GM12878 (cell line): ENCODE measurements at regions not wholly inside any gene's neighbourhood (a gene's known extent, or its start where the extent isn't known, plus 50 kb on each side); places are given as distances from the start of the nearest gene placed in this dataset.
"Not testable (repeated sequence)": the region's sequence is repeated elsewhere in the genome, so short reads cannot be mapped to it uniquely, and the experiment has no call there.

Experiments used
- ATAC-seq: fragments of 200-7000 bp; cut with Tn5 transposase; 3 replicates; pipeline ENCODE4 v1.9.1; 2020; ENCODE audit warnings: mild to moderate bottlenecking, moderate library complexity
- BruUV-seq: library from RNA; stranded (reverse); fragments of 400-500 nt; replicated peaks from 2 replicates; lab custom pipeline; 2021; lab: Mats Ljungman, UMichigan
- CTCF ChIA-PET: fragments of 300-600 bp; sonication (Branson Sonifier 250); formaldehyde crosslinking; extraction: SDS; loops from one replicate; lab custom pipeline; 2021; ENCODE audit warnings: inconsistent platforms; lab: Yijun Ruan, JAX
- POLR2A ChIA-PET: fragments of 350-600 bp; formaldehyde crosslinking; extraction: SDS; loops from one replicate; lab custom pipeline; 2021; ENCODE audit warnings: inconsistent platforms; lab: Charles Lee
- RAD21 ChIA-PET: fragments of 300-600 bp; sonication (Branson Sonifier 250); formaldehyde crosslinking; loops from one replicate; lab custom pipeline; 2023; ENCODE audit warnings: antibody characterized with exemption; ENCODE audit not compliant: unreplicated experiment; lab: Charles Lee
- SMC1A ChIA-PET: fragments of 300-600 bp; sonication (Branson Sonifier 250); formaldehyde crosslinking; loops from one replicate; lab custom pipeline; 2023; ENCODE audit not compliant: unreplicated experiment, uncharacterized antibody; lab: Charles Lee
- DNase-seq: peaks from one replicate; pipeline ENCODE4 v3.0.0-alpha.2; 2011; ENCODE audit warnings: low read depth, low spot score
- FAIRE-seq: peaks from 3 replicates; lab custom pipeline; 2011; peaks lifted over from hg19 to GRCh38; lab: Jason Lieb, UNC
- H2AFZ ChIP-seq: 2 replicates; pipeline ENCODE4 v1.6.0; 2011; ENCODE audit warnings: low read depth, low read length, control low read depth; ENCODE audit not compliant: control insufficient read depth
- H3K27ac ChIP-seq: 2 replicates; pipeline ENCODE4 v1.5.1; 2011; ENCODE audit warnings: control low read depth; ENCODE audit not compliant: control insufficient read depth, insufficient read depth
- H3K27me3 ChIP-seq, 2 experiments: replicated peaks in 1 of 2; 2 replicates each; pipeline versions ENCODE4 v1.6.0 to v1.6.1; 2011; ENCODE audit warnings: low read length in 1 of 2; ENCODE audit not compliant: control insufficient read depth in 2 of 2, insufficient read depth in 2 of 2
- H3K36me3 ChIP-seq, 2 experiments: 2 replicates each; pipeline ENCODE4 v1.5.1; 2011; ENCODE audit warnings: low read length in 1 of 2; ENCODE audit not compliant: control insufficient read depth in 2 of 2, insufficient read depth in 2 of 2
- H3K4me1 ChIP-seq: 2 replicates; pipeline ENCODE4 v1.6.1; 2011; ENCODE audit warnings: mild to moderate bottlenecking, low read length, moderate library complexity, mixed read lengths; ENCODE audit not compliant: control insufficient read depth, insufficient read depth
- H3K4me2 ChIP-seq: 2 replicates; pipeline ENCODE4 v1.6.0; 2011; ENCODE audit warnings: control low read depth; ENCODE audit not compliant: control insufficient read depth, insufficient read depth
- H3K4me3 ChIP-seq: fragments of 200-600 bp; sonication (generic); 2 replicates; pipeline ENCODE4 v1.5.1; 2016
- H3K79me2 ChIP-seq: 2 replicates; pipeline ENCODE4 v1.6.0; 2011; ENCODE audit warnings: low read length; ENCODE audit not compliant: control insufficient read depth, insufficient read depth
- H3K9ac ChIP-seq: 2 replicates; pipeline ENCODE4 v1.8.0; 2011; ENCODE audit warnings: low read length, control low read depth, mixed read lengths; ENCODE audit not compliant: control insufficient read depth, insufficient read depth
- H3K9me3 ChIP-seq: replicated peaks from 3 replicates; pipeline ENCODE4 v1.5.1; 2011; ENCODE audit warnings: mild to moderate bottlenecking, low read length; ENCODE audit not compliant: control insufficient read depth, insufficient read depth
- H4K20me1 ChIP-seq: 2 replicates; pipeline ENCODE4 v1.6.0; 2011; ENCODE audit not compliant: control insufficient read depth, insufficient read depth
- WGBS: methylation state at CpG from one replicate; pipeline ENCODE4 v1.1.6; 2016; ENCODE audit warnings: low lambda C conversion rate; ENCODE audit not compliant: insufficient replicate concordance, insufficient coverage; ENCODE audit errors: missing lambda C conversion rate; 5-methylcytosine and 5-hydroxymethylcytosine counted together
- in situ Hi-C: fragments of 300-500 bp; cut with MboI; formaldehyde crosslinking; loops from 9 replicates; pipeline ENCODE4 v1.14.3; 2018; ENCODE audit warnings: mixed read lengths
- intact Hi-C: fragments of 100-400 bp; cut with micrococcal nuclease; formaldehyde crosslinking; loops from one replicate; pipeline ENCODE4 v1.14.2; 2022; ENCODE audit not compliant: unreplicated experiment

- WGBS: no CpG with 5 or more reads among the region's 4 CpGs
- H3K9ac ChIP-seq, H3K27ac ChIP-seq, FAIRE-seq, POLR2A ChIA-PET, DNase-seq, H3K9me3 ChIP-seq, H3K4me3 ChIP-seq, H3K36me3 ChIP-seq, SMC1A ChIA-PET, H3K4me2 ChIP-seq, H3K79me2 ChIP-seq, intact Hi-C loops, RAD21 ChIA-PET, BruUV-seq, H3K4me1 ChIP-seq, H4K20me1 ChIP-seq, H3K27me3 ChIP-seq, H2AFZ ChIP-seq, CTCF ChIA-PET, in situ Hi-C loops: not testable (repeated sequence)
- peak; percentile 49 for ATAC-seq
These were observed 124.3 kb downstream of the TP53TG3F start for GRCh38 chr16:33583702-33584101.

GRCh38 chr16:33588589-33588988, 129.2 kb downstream of the TP53TG3F start:
- WGBS: no CpG with 5 or more reads among the region's 8 CpGs
- DNase-seq, H3K4me1 ChIP-seq, ATAC-seq, H3K27ac ChIP-seq, in situ Hi-C loops, BruUV-seq, H3K27me3 ChIP-seq, SMC1A ChIA-PET, H3K79me2 ChIP-seq, H3K4me3 ChIP-seq, intact Hi-C loops, H3K9ac ChIP-seq, RAD21 ChIA-PET, H2AFZ ChIP-seq, H4K20me1 ChIP-seq, FAIRE-seq, H3K36me3 ChIP-seq, CTCF ChIA-PET, H3K9me3 ChIP-seq, H3K4me2 ChIP-seq: not testable (repeated sequence)
- POLR2A ChIA-PET: interaction anchor here (0.5 kb wide), 1 partner anchor 10 kb away, joined by 3 read pairs; no protein-coding TSS in a partner anchor

- H3K4me2 ChIP-seq, in situ Hi-C loops, FAIRE-seq, H4K20me1 ChIP-seq, H3K79me2 ChIP-seq, H3K36me3 ChIP-seq, H3K9ac ChIP-seq, ATAC-seq, H3K27ac ChIP-seq, SMC1A ChIA-PET, intact Hi-C loops, H2AFZ ChIP-seq, BruUV-seq, H3K4me3 ChIP-seq, DNase-seq, POLR2A ChIA-PET, H3K4me1 ChIP-seq, H3K27me3 ChIP-seq, H3K9me3 ChIP-seq: not testable (repeated sequence)
- WGBS: 67% methylated on average over 5 of the region's 6 CpGs
- CTCF ChIA-PET: interaction anchor here (0.6 kb wide), 1 partner anchor 45 kb away, joined by 3 read pairs; no protein-coding TSS in a partner anchor
- RAD21 ChIA-PET: interaction anchor here (0.7 kb wide), 1 partner anchor 149 kb away, joined by 3 read pairs; no protein-coding TSS in a partner anchor
These were observed 133.9 kb downstream of the TP53TG3F start for GRCh38 chr16:33593344-33593743.

- H2AFZ ChIP-seq, ATAC-seq, DNase-seq, BruUV-seq, H3K4me3 ChIP-seq, CTCF ChIA-PET, H3K4me2 ChIP-seq, H3K27me3 ChIP-seq, in situ Hi-C loops, H4K20me1 ChIP-seq, H3K79me2 ChIP-seq, H3K4me1 ChIP-seq, H3K9me3 ChIP-seq, POLR2A ChIA-PET, H3K9ac ChIP-seq, SMC1A ChIA-PET, FAIRE-seq, intact Hi-C loops, H3K36me3 ChIP-seq, H3K27ac ChIP-seq: not testable (repeated sequence)
- RAD21 ChIA-PET: interaction anchor here (1.3 kb wide), 2 partner anchors 10 to 60 kb away, joined by 3 to 6 read pairs; no protein-coding TSS in a partner anchor
- WGBS: no CpG with 5 or more reads among the region's 7 CpGs
These were observed 135.7 kb downstream of the TP53TG3F start for GRCh38 chr16:33595074-33595473.
